HG02870 (cell line): ENCODE measurements at regions not wholly inside any gene's neighbourhood (a gene's known extent, or its start where the extent isn't known, plus 50 kb on each side); places are given as distances from the start of the nearest gene placed in this dataset.

Experiments used
- ATAC-seq: cut with Tn5 transposase; IDR thresholded peaks from one replicate; pipeline ENCODE4 v1.9.1; 2021; ENCODE audit warnings: mild to moderate bottlenecking, moderate library complexity; ENCODE audit not compliant: unreplicated experiment

GRCh38 chr18:78087338-78087737 is 837.7 kb downstream of the GALR1 start:
- no peak for ATAC-seq

GRCh38 chr18:78090584-78090983 is 840.9 kb downstream of the GALR1 start:
- no peak for ATAC-seq

- no peak for ATAC-seq
Measured at GRCh38 chr18:78092901-78093300, 843.3 kb downstream of the GALR1 start.

GRCh38 chr18:78099979-78100588 is 850.4 kb downstream of the GALR1 start:
- no peak for ATAC-seq

GRCh38 chr18:78101091-78101490 is 851.4 kb downstream of the GALR1 start:
- no peak for ATAC-seq

- no peak for ATAC-seq
Measured at GRCh38 chr18:78102135-78102534, 852.5 kb downstream of the GALR1 start.

- ATAC-seq = no peak
Measured at GRCh38 chr18:78105611-78106010, 856.0 kb downstream of the GALR1 start.

- no peak for ATAC-seq
Measured at GRCh38 chr18:78106946-78107345, 857.3 kb downstream of the GALR1 start.

- ATAC-seq = no peak
Measured at GRCh38 chr18:78107363-78107762, 857.7 kb downstream of the GALR1 start.

- ATAC-seq = no peak
Measured at GRCh38 chr18:78108554-78108953, 858.9 kb downstream of the GALR1 start.

- no peak for ATAC-seq
Measured at GRCh38 chr18:78113136-78113939, 863.7 kb downstream of the GALR1 start.

- ATAC-seq = no peak
Measured at GRCh38 chr18:78113940-78114251, 864.2 kb downstream of the GALR1 start.

- ATAC-seq = no peak
Measured at GRCh38 chr18:78115896-78116561, 863.6 kb upstream of the SALL3 start.

- no peak for ATAC-seq
Measured at GRCh38 chr18:78123144-78123909, 856.3 kb upstream of the SALL3 start.

- no peak for ATAC-seq
Measured at GRCh38 chr18:78123926-78124797, 855.5 kb upstream of the SALL3 start.

GRCh38 chr18:78125206-78125896 is 854.3 kb upstream of the SALL3 start:
- ATAC-seq = no peak

GRCh38 chr18:78126106-78126505 is 853.5 kb upstream of the SALL3 start:
- ATAC-seq = no peak

GRCh38 chr18:78126536-78126935 is 853.1 kb upstream of the SALL3 start:
- ATAC-seq = no peak

- ATAC-seq = no peak
Measured at GRCh38 chr18:78127041-78127440, 852.6 kb upstream of the SALL3 start.

GRCh38 chr18:78128004-78128403 is 851.6 kb upstream of the SALL3 start:
- ATAC-seq = no peak
